ENCODE measurements at regions not wholly inside any gene's neighbourhood (a gene's known extent, or its start where the extent isn't known, plus 50 kb on each side); places are given as distances from the start of the nearest gene placed in this dataset.

- H3K27me3 Mint-ChIP-seq (ENCODE audit: low read depth) = no peaks in the 10 kb centered on the region
- no peaks in the 10 kb centered on the region for H3K4me1 Mint-ChIP-seq (ENCODE audit: low read depth)
- H3K27ac Mint-ChIP-seq = no peak overlapping the region
- H3K4me3 Mint-ChIP-seq = no peak overlapping the region
- no peaks in the 10 kb centered on the region for H3K36me3 Mint-ChIP-seq (ENCODE audit: low read depth)
- no peaks in the 10 kb centered on the region for H3K9me3 Mint-ChIP-seq
Measured at GRCh38 chr9:120098584-120098983, 481.4 kb downstream of the CDK5RAP2 start.

- Mint-ChIP-seq H3K9me3 (peaks cover 9% of the 10 kb centered on the region), H3K4me1 (ENCODE audit: low read depth) (no peaks in the 10 kb centered on the region), H3K27ac (no peak overlapping the region), H3K27me3 (ENCODE audit: low read depth) (no peaks in the 10 kb centered on the region), H3K4me3 (no peak overlapping the region), H3K36me3 (ENCODE audit: low read depth) (no peaks in the 10 kb centered on the region)
Measured at GRCh38 chr9:120091206-120091605, 488.8 kb downstream of the CDK5RAP2 start.

DNA sequence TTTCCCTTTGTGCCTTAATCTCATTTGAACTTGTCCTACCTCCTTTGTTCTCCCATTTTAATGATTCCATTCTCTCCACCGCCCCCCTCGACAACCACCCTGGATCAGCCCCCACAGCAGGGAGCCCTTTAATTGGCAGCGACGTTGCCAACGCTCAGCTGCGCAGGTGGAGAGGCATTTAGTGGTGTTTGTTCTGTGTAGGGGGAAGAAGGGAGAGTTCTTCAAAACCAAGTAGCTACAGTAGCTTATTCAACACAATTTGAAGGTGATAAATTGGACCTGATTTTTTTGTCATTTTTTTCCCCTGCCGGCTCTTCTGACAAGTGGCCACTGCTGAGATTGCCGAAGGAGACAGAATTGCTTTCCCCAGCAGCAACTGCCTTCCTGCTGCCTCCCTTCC lies 499.1 kb downstream of the CDK5RAP2 start:
- Mint-ChIP-seq H3K27me3 (ENCODE audit: low read depth) (no peaks in the 10 kb centered on the region), H3K4me1 (ENCODE audit: low read depth) (no peaks in the 10 kb centered on the region), H3K27ac (no peak overlapping the region), H3K4me3 (no peak overlapping the region), H3K36me3 (ENCODE audit: low read depth) (no peaks in the 10 kb centered on the region), H3K9me3 (peaks cover 9% of the 10 kb centered on the region)

DNA sequence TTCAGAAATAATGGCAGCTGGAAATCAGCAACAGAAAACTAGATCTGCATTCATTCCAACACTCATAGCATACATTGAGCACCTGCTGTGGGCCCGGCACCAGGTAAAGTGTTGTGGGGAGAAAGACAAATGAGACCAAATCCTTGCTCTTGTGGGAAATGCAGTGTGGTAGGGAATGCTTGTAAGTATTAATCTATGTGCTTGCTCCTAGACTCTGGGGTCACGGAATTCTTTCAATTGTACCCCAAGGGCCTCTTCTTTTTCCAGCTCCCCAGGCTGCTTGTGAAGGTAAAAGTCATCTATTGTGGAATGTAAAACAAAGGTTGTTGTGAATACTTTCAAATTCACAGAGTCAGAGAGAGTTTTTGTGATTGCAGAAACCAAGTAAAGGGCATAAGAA lies 501.9 kb downstream of the CDK5RAP2 start:
- Mint-ChIP-seq H3K4me1 (ENCODE audit: low read depth) (no peaks in the 10 kb centered on the region), H3K9me3 (no peaks in the 10 kb centered on the region), H3K27ac (no peak overlapping the region), H3K36me3 (ENCODE audit: low read depth) (no peaks in the 10 kb centered on the region), H3K27me3 (ENCODE audit: low read depth) (no peaks in the 10 kb centered on the region), H3K4me3 (no peak overlapping the region)

DNA sequence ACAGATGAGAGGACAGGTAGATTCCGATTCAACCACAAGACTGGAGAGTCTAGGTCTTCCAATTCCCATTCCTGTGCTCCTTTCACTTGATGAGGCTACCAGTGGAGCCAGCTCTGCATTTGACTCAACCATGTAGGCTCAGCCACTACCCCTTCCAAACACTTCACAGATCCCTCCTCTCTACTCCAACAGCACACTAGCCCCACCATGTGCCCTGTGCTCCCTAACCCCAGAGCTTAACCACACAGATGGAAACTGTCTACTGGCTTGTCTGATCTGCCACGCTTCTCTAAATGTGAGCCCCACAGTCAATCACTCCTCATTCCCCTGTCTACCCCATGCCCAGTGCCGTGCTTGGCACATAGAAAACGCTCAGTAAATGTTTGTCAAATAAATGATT lies 508.2 kb downstream of the CDK5RAP2 start:
- Mint-ChIP-seq H3K9me3 (no peaks in the 10 kb centered on the region), H3K27ac (no peak overlapping the region), H3K4me1 (ENCODE audit: low read depth) (no peaks in the 10 kb centered on the region), H3K4me3 (no peak overlapping the region), H3K36me3 (ENCODE audit: low read depth) (no peaks in the 10 kb centered on the region), H3K27me3 (ENCODE audit: low read depth) (no peaks in the 10 kb centered on the region)

DNA sequence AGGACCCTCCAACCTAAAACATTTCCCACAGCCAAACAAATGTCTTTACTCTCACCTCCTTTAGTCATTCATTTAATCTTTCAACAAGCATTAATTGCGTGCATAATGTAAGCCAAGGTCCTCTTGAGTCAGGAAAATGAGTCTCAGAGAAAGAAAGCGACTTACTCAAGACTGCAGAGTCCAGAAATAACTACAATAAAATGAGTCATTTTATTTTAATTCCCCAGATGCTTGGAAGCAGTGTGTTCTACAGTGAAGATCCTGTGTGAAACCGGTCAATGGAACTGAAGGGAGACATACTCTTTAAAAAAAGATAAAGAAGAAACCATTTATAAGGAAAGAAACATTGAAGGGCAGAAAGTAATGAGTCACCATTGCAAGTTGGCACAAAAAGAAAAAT lies 513.7 kb downstream of the CDK5RAP2 start:
- Mint-ChIP-seq H3K27ac (no peak overlapping the region), H3K4me1 (ENCODE audit: low read depth) (no peaks in the 10 kb centered on the region), H3K36me3 (ENCODE audit: low read depth) (no peaks in the 10 kb centered on the region), H3K4me3 (no peak overlapping the region), H3K27me3 (ENCODE audit: low read depth) (no peaks in the 10 kb centered on the region), H3K9me3 (peaks cover 14% of the 10 kb centered on the region)

GRCh38 chr9:120065151-120065550 lies 514.8 kb downstream of the CDK5RAP2 start:
- no peaks in the 10 kb centered on the region for H3K27me3 Mint-ChIP-seq (ENCODE audit: low read depth)
- H3K4me3 Mint-ChIP-seq = no peak overlapping the region
- peaks cover 14% of the 10 kb centered on the region for H3K9me3 Mint-ChIP-seq
- H3K4me1 Mint-ChIP-seq (ENCODE audit: low read depth) = no peaks in the 10 kb centered on the region
- no peak overlapping the region for H3K27ac Mint-ChIP-seq
- no peaks in the 10 kb centered on the region for H3K36me3 Mint-ChIP-seq (ENCODE audit: low read depth)

DNA sequence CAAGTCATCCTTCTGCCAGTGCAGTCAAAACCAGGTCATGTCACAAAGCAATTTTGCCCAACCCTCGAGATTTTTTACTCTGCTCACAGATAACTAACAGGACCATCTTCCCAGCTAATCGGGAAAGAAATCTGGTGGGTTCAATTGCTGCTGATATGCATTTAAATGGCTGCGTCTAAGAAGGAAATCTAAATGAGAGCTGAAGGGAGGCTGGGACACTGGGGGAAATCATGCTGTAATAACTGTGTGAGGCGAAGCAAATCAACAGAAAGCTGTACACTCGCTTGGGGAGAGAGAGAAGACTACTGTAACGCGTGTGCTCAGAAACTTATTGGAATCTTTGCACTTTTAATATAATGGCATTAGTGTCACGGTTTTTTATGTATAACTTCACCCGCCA lies 535.0 kb downstream of the CDK5RAP2 start:
- no peaks in the 10 kb centered on the region for H3K4me1 Mint-ChIP-seq (ENCODE audit: low read depth)
- no peak overlapping the region for H3K4me3 Mint-ChIP-seq
- no peaks in the 10 kb centered on the region for H3K9me3 Mint-ChIP-seq
- H3K27me3 Mint-ChIP-seq (ENCODE audit: low read depth) = no peaks in the 10 kb centered on the region
- no peak overlapping the region for H3K27ac Mint-ChIP-seq
- no peaks in the 10 kb centered on the region for H3K36me3 Mint-ChIP-seq (ENCODE audit: low read depth)

DNA sequence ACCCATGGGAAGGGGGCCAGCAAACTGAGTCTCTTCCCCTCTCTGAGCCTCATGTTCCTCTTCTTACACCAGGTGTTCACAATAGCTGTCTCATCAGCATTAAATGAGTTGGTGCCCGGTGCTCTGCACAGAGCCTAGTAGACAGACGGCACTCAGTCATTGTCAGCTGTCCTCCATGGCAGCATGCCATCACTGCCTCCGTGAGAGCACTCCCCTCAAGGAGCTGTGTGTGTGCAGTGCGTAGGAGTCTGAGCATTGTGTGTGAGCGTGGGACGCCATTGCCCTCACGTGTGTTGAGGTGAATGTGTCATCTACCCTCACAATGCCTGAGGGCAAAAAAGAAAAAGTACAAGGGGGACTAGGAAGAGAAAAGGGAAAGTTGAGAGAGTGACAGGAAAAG lies 536.5 kb downstream of the CDK5RAP2 start:
- no peaks in the 10 kb centered on the region for H3K27me3 Mint-ChIP-seq (ENCODE audit: low read depth)
- H3K9me3 Mint-ChIP-seq = no peaks in the 10 kb centered on the region
- H3K27ac Mint-ChIP-seq = no peak overlapping the region
- no peaks in the 10 kb centered on the region for H3K36me3 Mint-ChIP-seq (ENCODE audit: low read depth)
- H3K4me1 Mint-ChIP-seq (ENCODE audit: low read depth) = no peaks in the 10 kb centered on the region
- H3K4me3 Mint-ChIP-seq = no peak overlapping the region

GRCh38 chr9:120040896-120041295 lies 539.1 kb downstream of the CDK5RAP2 start:
- Mint-ChIP-seq H3K27me3 (ENCODE audit: low read depth) (no peaks in the 10 kb centered on the region), H3K4me1 (ENCODE audit: low read depth) (no peaks in the 10 kb centered on the region), H3K36me3 (ENCODE audit: low read depth) (no peaks in the 10 kb centered on the region), H3K4me3 (no peak overlapping the region), H3K27ac (no peak overlapping the region), H3K9me3 (no peaks in the 10 kb centered on the region)

DNA sequence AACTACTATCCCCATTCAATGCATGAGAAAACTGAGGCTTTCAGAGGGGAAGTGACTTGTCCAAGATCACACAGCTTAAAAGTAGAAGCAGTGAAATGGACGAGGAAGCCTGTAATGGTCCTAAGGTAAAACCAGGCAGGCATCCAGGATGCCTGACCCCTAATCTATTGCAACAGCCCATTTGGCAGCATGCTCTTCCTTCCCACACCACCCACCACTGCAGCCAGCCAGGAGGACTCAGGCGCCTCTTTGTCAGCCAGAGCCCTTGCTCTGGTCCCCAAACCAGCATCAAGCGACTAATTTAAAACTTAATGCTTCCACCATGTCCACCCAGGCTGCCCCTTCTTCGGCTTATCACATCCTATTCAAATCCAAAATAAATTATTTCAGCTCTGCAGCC lies 541.6 kb downstream of the CDK5RAP2 start:
- no peaks in the 10 kb centered on the region for H3K9me3 Mint-ChIP-seq
- H3K27me3 Mint-ChIP-seq (ENCODE audit: low read depth) = no peaks in the 10 kb centered on the region
- H3K4me1 Mint-ChIP-seq (ENCODE audit: low read depth) = no peaks in the 10 kb centered on the region
- no peak overlapping the region for H3K27ac Mint-ChIP-seq
- H3K36me3 Mint-ChIP-seq (ENCODE audit: low read depth) = no peaks in the 10 kb centered on the region
- no peak overlapping the region for H3K4me3 Mint-ChIP-seq

DNA sequence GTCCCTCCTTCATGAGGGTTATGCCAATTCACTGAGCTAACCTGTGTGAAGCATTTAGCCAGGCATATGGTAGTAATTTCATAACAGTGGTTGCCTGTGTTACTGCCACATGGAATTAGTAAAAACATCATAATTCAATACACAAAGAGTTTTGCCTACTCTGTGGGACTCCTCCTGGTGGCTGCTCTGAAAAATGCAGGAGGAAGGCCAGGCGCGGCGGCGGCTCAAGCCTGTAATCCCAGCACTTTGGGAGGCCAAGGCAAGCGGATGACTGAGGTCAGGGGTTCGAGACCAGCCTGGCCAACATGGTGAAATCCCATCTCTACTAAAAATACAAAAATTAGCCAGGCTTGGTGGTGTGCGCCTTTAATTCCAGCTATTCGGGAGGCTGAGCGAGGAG lies 547.3 kb downstream of the CDK5RAP2 start:
- no peaks in the 10 kb centered on the region for H3K36me3 Mint-ChIP-seq (ENCODE audit: low read depth)
- H3K9me3 Mint-ChIP-seq = no peaks in the 10 kb centered on the region
- no peak overlapping the region for H3K27ac Mint-ChIP-seq
- H3K4me3 Mint-ChIP-seq = no peak overlapping the region
- H3K4me1 Mint-ChIP-seq (ENCODE audit: low read depth) = no peaks in the 10 kb centered on the region
- H3K27me3 Mint-ChIP-seq (ENCODE audit: low read depth) = no peaks in the 10 kb centered on the region

- no peak overlapping the region for H3K4me3 Mint-ChIP-seq
- no peaks in the 10 kb centered on the region for H3K27me3 Mint-ChIP-seq (ENCODE audit: low read depth)
- no peaks in the 10 kb centered on the region for H3K9me3 Mint-ChIP-seq
- H3K4me1 Mint-ChIP-seq (ENCODE audit: low read depth) = no peaks in the 10 kb centered on the region
- no peaks in the 10 kb centered on the region for H3K36me3 Mint-ChIP-seq (ENCODE audit: low read depth)
- no peak overlapping the region for H3K27ac Mint-ChIP-seq
Measured at GRCh38 chr9:120030847-120031246, 549.1 kb downstream of the CDK5RAP2 start.

DNA sequence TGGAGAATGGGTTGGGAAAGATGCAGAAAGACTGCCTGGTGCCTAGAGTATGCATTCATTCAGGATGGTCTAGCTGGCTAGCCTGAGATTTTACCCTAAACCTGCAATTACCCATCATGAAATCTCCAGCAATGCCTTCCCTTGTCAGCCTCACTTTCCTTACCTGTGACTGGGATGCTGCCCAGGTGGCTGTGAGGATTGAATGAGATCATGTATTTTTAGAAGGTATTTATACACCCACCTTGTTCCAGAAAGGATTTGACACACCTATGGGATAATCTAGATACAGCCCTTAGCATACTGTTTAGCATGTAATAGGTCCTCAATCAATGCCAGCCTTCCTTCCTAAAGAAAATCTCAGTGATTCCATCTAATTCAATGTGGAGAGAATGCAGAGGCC lies 561.4 kb downstream of the CDK5RAP2 start:
- no peaks in the 10 kb centered on the region for H3K9me3 Mint-ChIP-seq
- H3K4me3 Mint-ChIP-seq = no peak overlapping the region
- no peaks in the 10 kb centered on the region for H3K36me3 Mint-ChIP-seq (ENCODE audit: low read depth)
- H3K27me3 Mint-ChIP-seq (ENCODE audit: low read depth) = no peaks in the 10 kb centered on the region
- H3K27ac Mint-ChIP-seq = no peak overlapping the region
- no peaks in the 10 kb centered on the region for H3K4me1 Mint-ChIP-seq (ENCODE audit: low read depth)

DNA sequence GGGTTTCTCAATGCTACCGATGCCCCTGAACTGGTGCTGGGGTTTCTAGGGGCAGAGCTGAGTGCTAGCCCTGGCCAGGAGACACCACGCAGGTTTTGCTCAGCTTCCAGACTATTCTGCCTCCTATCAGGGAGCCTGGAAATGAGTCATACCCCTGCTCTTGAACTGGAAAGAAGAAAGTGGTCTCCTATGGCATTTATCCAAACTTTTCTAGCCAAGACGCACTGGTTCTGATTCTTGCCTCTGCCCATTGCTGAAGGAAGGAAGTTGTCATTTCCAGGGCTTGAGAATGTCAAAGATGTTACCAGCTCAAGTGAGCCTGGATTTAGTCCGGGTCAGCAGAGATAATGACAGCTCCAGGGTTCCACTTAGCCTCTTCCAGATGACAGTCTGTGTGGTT lies 561.9 kb downstream of the CDK5RAP2 start:
- Mint-ChIP-seq H3K36me3 (ENCODE audit: low read depth) (no peaks in the 10 kb centered on the region), H3K27me3 (ENCODE audit: low read depth) (no peaks in the 10 kb centered on the region), H3K27ac (no peak overlapping the region), H3K4me3 (no peak overlapping the region), H3K9me3 (no peaks in the 10 kb centered on the region), H3K4me1 (ENCODE audit: low read depth) (no peaks in the 10 kb centered on the region)

DNA sequence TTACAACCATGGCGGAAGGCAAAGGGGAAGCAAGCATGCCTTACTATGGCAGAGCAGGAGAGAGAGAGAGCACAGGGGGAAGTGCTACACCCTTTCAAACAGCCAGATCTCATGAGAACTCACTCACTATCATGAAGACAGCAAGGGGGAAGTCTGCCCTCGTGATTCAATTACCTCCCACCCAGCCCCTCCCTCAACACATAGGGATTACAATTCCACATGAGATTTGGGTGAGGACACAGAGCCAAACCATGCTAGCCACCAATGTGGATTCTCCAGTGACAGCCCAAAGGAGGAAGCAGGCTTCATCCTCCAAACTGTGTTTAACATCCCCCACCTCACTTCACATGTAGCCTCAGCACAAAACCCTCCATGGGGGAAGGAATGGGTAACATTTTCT lies 563.7 kb downstream of the CDK5RAP2 start:
- Mint-ChIP-seq H3K36me3 (ENCODE audit: low read depth) (no peaks in the 10 kb centered on the region), H3K27ac (no peak overlapping the region), H3K4me1 (ENCODE audit: low read depth) (no peaks in the 10 kb centered on the region), H3K4me3 (no peak overlapping the region), H3K27me3 (ENCODE audit: low read depth) (no peaks in the 10 kb centered on the region), H3K9me3 (no peaks in the 10 kb centered on the region)
